ENCODE measurements at regions not wholly inside any gene's neighbourhood (a gene's known extent, or its start where the extent isn't known, plus 50 kb on each side); places are given as distances from the start of the nearest gene placed in this dataset.

- Mint-ChIP-seq H3K4me1 (ENCODE audit: low read depth) (no peaks in the 10 kb centered on the region), H3K4me3 (ENCODE audit: low read depth) (no peak overlapping the region), H3K9me3 (ENCODE audit: low read depth) (no peaks in the 10 kb centered on the region), H3K27me3 (no peaks in the 10 kb centered on the region), H3K36me3 (ENCODE audit: insufficient read depth) (no peaks in the 10 kb centered on the region), H3K27ac (no peak overlapping the region)
- no peak for TF ChIP-seq CTCF (IDR thresholded peaks at IDR 0.05; ENCODE audit: unreplicated experiment)
- no peak for DNase-seq (ENCODE audit: low spot score, unreplicated experiment)
Measured at GRCh38 chrX:110966839-110967238, 129.2 kb upstream of the PAK3 start.

DNA sequence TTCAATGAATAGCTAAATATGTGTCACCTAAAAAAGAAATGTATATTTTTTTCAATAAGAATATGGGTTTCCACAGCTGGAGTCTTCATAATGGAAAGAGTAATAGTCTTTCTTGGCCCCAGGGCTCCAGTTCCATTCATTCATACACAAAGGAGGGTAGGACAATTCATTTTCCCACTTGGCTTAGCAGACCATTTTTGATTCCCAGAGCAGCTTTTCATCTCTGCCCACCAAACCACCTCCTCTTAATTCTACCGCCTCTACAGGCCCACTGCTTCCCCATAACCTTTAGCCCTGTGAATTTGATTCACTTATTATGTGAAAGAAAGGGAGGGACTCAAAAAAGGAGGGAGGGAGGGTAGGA, 129.9 kb upstream of the PAK3 start:
- H3K27ac Mint-ChIP-seq = no peak overlapping the region

GRCh38 chrX:110965409-110966090, 130.4 kb upstream of the PAK3 start:
- H3K27ac Mint-ChIP-seq = no peak overlapping the region
- no peak for TF ChIP-seq CTCF (IDR thresholded peaks at IDR 0.05; ENCODE audit: unreplicated experiment)
- no peaks in the 10 kb centered on the region for H3K36me3 Mint-ChIP-seq (ENCODE audit: insufficient read depth)
- no peaks in the 10 kb centered on the region for H3K27me3 Mint-ChIP-seq
- H3K9me3 Mint-ChIP-seq (ENCODE audit: low read depth) = no peaks in the 10 kb centered on the region
- DNase-seq (ENCODE audit: low spot score, unreplicated experiment) = no peak
- no peak overlapping the region for H3K4me3 Mint-ChIP-seq (ENCODE audit: low read depth)
- H3K4me1 Mint-ChIP-seq (ENCODE audit: low read depth) = no peaks in the 10 kb centered on the region

More for the DNA sequence above, 129.9 kb upstream of the PAK3 start:
- Mint-ChIP-seq H3K4me1 (ENCODE audit: low read depth) (no peaks in the 10 kb centered on the region), H3K4me3 (ENCODE audit: low read depth) (no peak overlapping the region), H3K36me3 (ENCODE audit: insufficient read depth) (no peaks in the 10 kb centered on the region), H3K9me3 (ENCODE audit: low read depth) (no peaks in the 10 kb centered on the region), H3K27me3 (no peaks in the 10 kb centered on the region)
- TF ChIP-seq CTCF (IDR thresholded peaks at IDR 0.05; ENCODE audit: unreplicated experiment) = no peak
- DNase-seq (ENCODE audit: low spot score, unreplicated experiment) = no peak

DNA sequence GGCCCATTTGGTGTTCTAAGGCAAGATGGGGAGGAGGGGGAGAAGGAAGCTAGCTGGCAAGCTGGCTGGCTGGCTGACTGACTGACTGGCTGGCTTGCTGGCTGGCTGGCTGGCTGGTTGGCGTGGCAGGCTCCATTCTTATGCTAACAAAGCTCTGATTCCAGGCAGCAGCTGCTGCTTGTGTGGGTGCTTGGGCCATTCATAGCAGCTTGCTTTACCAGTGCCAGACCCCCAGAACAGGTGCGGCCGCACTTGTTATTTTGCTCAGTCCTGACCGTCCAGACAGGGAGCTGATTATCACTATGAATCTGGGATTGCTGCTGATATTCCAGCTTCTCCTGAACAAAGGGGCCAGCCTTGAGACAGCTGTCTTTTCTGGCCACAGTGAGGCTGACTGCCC, 131.2 kb upstream of the PAK3 start:
- H3K9me3 Mint-ChIP-seq (ENCODE audit: low read depth) = no peaks in the 10 kb centered on the region
- no peaks in the 10 kb centered on the region for H3K36me3 Mint-ChIP-seq (ENCODE audit: insufficient read depth)
- no peak for TF ChIP-seq CTCF (IDR thresholded peaks at IDR 0.05; ENCODE audit: unreplicated experiment)
- no peak for DNase-seq (ENCODE audit: low spot score, unreplicated experiment)
- no peaks in the 10 kb centered on the region for H3K27me3 Mint-ChIP-seq
- H3K27ac Mint-ChIP-seq = no peak overlapping the region
- H3K4me1 Mint-ChIP-seq (ENCODE audit: low read depth) = no peaks in the 10 kb centered on the region
- H3K4me3 Mint-ChIP-seq (ENCODE audit: low read depth) = no peak overlapping the region

- H3K27ac Mint-ChIP-seq = no peak overlapping the region
- H3K27me3 Mint-ChIP-seq = no peaks in the 10 kb centered on the region
- no peaks in the 10 kb centered on the region for H3K36me3 Mint-ChIP-seq (ENCODE audit: insufficient read depth)
- no peak for TF ChIP-seq CTCF (IDR thresholded peaks at IDR 0.05; ENCODE audit: unreplicated experiment)
- no peaks in the 10 kb centered on the region for H3K9me3 Mint-ChIP-seq (ENCODE audit: low read depth)
- H3K4me3 Mint-ChIP-seq (ENCODE audit: low read depth) = no peak overlapping the region
- no peak for DNase-seq (ENCODE audit: low spot score, unreplicated experiment)
- no peaks in the 10 kb centered on the region for H3K4me1 Mint-ChIP-seq (ENCODE audit: low read depth)
Measured at GRCh38 chrX:110962451-110962850, 133.5 kb upstream of the PAK3 start.

All from progenitor cell of endocrine pancreas (in vitro differentiated cells).